Astrocyte of the cerebellum (primary cell): ENCODE measurements at regions not wholly inside any gene's neighbourhood (a gene's known extent, or its start where the extent isn't known, plus 50 kb on each side); places are given as distances from the start of the nearest gene placed in this dataset.
"Not testable (repeated sequence)": the region's sequence is repeated elsewhere in the genome, so short reads cannot be mapped to it uniquely, and the experiment has no call there.

Experiments
- DNase-seq: peaks from one replicate; pipeline ENCODE4 v3.0.0-alpha.2; 2011; ENCODE audit warnings: low read depth
- H3K4me3 ChIP-seq: 2 replicates; pipeline ENCODE4 v1.5.1; 2011; ENCODE audit warnings: mild to moderate bottlenecking, low read depth, low read length, moderate library complexity
- CTCF ChIP-seq: IDR thresholded peaks from 2 replicates; pipeline ENCODE4 v1.5.1; 2012; ENCODE audit warnings: low read length, low read depth, moderate library complexity, mild to moderate bottlenecking; ENCODE audit errors: missing control alignments
- in situ Hi-C: cut with HindIII; loops from 2 replicates; pipeline ENCODE4 v1.10.0; 2017; ENCODE audit warnings: low sequenced_read_pairs

- in situ Hi-C loops, result no loop called here
- no peak overlapping the region for H3K4me3 ChIP-seq
- no peak for TF ChIP-seq CTCF
- no peak for DNase-seq
Observed at GRCh38 chr2:184039493-184039892, 558.8 kb upstream of the ZNF804A start.

GRCh38 chr2:184040230-184040629 lies 558.1 kb upstream of the ZNF804A start:
- H3K4me3 ChIP-seq, result no peak overlapping the region
- in situ Hi-C loops, result no loop called here
- DNase-seq, result no peak
- TF ChIP-seq CTCF, result no peak

GRCh38 chr2:184041077-184041476 lies 557.3 kb upstream of the ZNF804A start:
- TF ChIP-seq CTCF, result no peak
- no peak overlapping the region for H3K4me3 ChIP-seq
- no peak for DNase-seq
- in situ Hi-C loops, result no loop called here

GRCh38 chr2:184041777-184042176 lies 556.6 kb upstream of the ZNF804A start:
- no peak for DNase-seq
- no peak overlapping the region for H3K4me3 ChIP-seq
- in situ Hi-C loops, result no loop called here
- no peak for TF ChIP-seq CTCF

- DNase-seq, result no peak
- no peak overlapping the region for H3K4me3 ChIP-seq
- TF ChIP-seq CTCF, result no peak
- in situ Hi-C loops, result no loop called here
Observed at GRCh38 chr2:184047536-184047935, 550.8 kb upstream of the ZNF804A start.

- TF ChIP-seq CTCF, result no peak
- no peak for DNase-seq
- in situ Hi-C loops, result no loop called here
- H3K4me3 ChIP-seq, result no peak overlapping the region
Observed at GRCh38 chr2:184049566-184049965, 548.8 kb upstream of the ZNF804A start.

GRCh38 chr2:184053326-184053725 lies 545.0 kb upstream of the ZNF804A start:
- H3K4me3 ChIP-seq, result no peak overlapping the region
- in situ Hi-C loops, result no loop called here
- peak; percentile 0 for DNase-seq
- no peak for TF ChIP-seq CTCF

- in situ Hi-C loops, H3K4me3 ChIP-seq, DNase-seq: not testable (repeated sequence)
Observed at GRCh38 chr2:184054419-184054818, 543.9 kb upstream of the ZNF804A start.
